SK-N-SH (cell line): ENCODE measurements at regions not wholly inside any gene's neighbourhood (a gene's known extent, or its start where the extent isn't known, plus 50 kb on each side); places are given as distances from the start of the nearest gene placed in this dataset.

ENCODE experiments used
- CTCF ChIA-PET: fragments of 300-600, 350-600 bp; formaldehyde crosslinking; extraction: SDS; loops from one replicate; lab custom pipeline; 2021; lab: Yijun Ruan, JAX
- POLR2A ChIA-PET: fragments of 350-600 bp; sonication (Branson Sonifier 250); formaldehyde crosslinking; extraction: SDS; loops from one replicate; lab custom pipeline; 2020; ENCODE audit warnings: antibody characterized with exemption, inconsistent platforms; lab: Yijun Ruan, JAX
- DNase-seq: peaks from one replicate; pipeline ENCODE4 v3.0.0; 2012
- H2AFZ ChIP-seq: fragments of 200-600 bp; sonication (generic); 2 replicates; pipeline ENCODE4 v1.8.1; 2016; ENCODE audit warnings: antibody characterized with exemption, mild to moderate bottlenecking, low read depth
- H3F3A ChIP-seq: fragments of 200-600 bp; sonication (generic); replicated peaks from 2 replicates; pipeline ENCODE3; 2016; ENCODE audit warnings: antibody characterized with exemption, mild to moderate bottlenecking; ENCODE audit not compliant: insufficient read depth
- H3K27ac ChIP-seq, 2 experiments: fragments of 200-500 bp in 1 of 2; fragments of 200-600 bp in 1 of 2; sonication (Bioruptor generic) in 1 of 2; sonication (generic), shearing (Covaris generic) in 1 of 2; 2 replicates each; pipeline versions ENCODE4 v1.5.1 to v1.6.1; 2014 to 2016; ENCODE audit warnings: low read depth in 2 of 2, inconsistent platforms in 1 of 2, low read length in 1 of 2, mild to moderate bottlenecking in 1 of 2, mixed read lengths in 1 of 2
- H3K27me3 ChIP-seq: fragments of 200-600 bp; sonication (generic), shearing (Covaris generic); 2 replicates; pipeline ENCODE4 v1.6.1; 2016; ENCODE audit warnings: mixed run types; ENCODE audit not compliant: insufficient read depth
- H3K36me3 ChIP-seq, 2 experiments: fragments of 200-500 bp in 1 of 2; fragments of 200-600 bp in 1 of 2; sonication (Bioruptor generic) in 1 of 2; sonication (generic) in 1 of 2; replicated peaks in 1 of 2; 2 replicates each; pipeline versions ENCODE3 to v1.5.1; 2014 to 2016; ENCODE audit warnings: low read length in 1 of 2, mild to moderate bottlenecking in 1 of 2; ENCODE audit not compliant: insufficient read depth in 2 of 2, control insufficient read depth in 1 of 2
- H3K4me1 ChIP-seq, 2 experiments: fragments of 200-500 bp in 1 of 2; fragments of 200-600 bp in 1 of 2; sonication (Bioruptor generic) in 1 of 2; sonication (generic), shearing (Covaris generic) in 1 of 2; 2 replicates each; pipeline versions ENCODE4 v1.5.1 to v1.6.1; 2014 to 2016; ENCODE audit warnings: low read depth in 1 of 2, low read length in 1 of 2, mixed run types in 1 of 2; ENCODE audit not compliant: insufficient read depth in 2 of 2, control insufficient read depth in 1 of 2
- H3K4me2 ChIP-seq: fragments of 200-600 bp; sonication (generic), shearing (Covaris generic); 2 replicates; pipeline ENCODE4 v1.6.1; 2017; ENCODE audit warnings: mixed run types
- H3K4me3 ChIP-seq, 2 experiments: fragments of 200-500 bp in 1 of 2; fragments of 200-600 bp in 1 of 2; sonication (Bioruptor generic) in 1 of 2; sonication (generic), shearing (Covaris generic) in 1 of 2; 2 replicates each; pipeline versions ENCODE4 v1.5.1 to v1.8.1; 2014 to 2016; ENCODE audit warnings: low read depth in 2 of 2, inconsistent platforms in 1 of 2, low read length in 1 of 2, mild to moderate bottlenecking in 1 of 2, mixed read lengths in 1 of 2, moderate library complexity in 1 of 2
- H3K79me2 ChIP-seq: fragments of 200-600 bp; sonication (generic); 2 replicates; pipeline ENCODE4 v1.8.1; 2017; ENCODE audit warnings: mild to moderate bottlenecking; ENCODE audit not compliant: insufficient read depth
- H3K9ac ChIP-seq: fragments of 200-600 bp; sonication (generic); 2 replicates; pipeline ENCODE4 v1.6.1; 2017; ENCODE audit warnings: mixed run types
- H3K9me2 ChIP-seq: fragments of 200-600 bp; sonication (generic); 2 replicates; pipeline ENCODE4 v1.6.1; 2017; ENCODE audit warnings: mixed run types
- H3K9me3 ChIP-seq: fragments of 200-600 bp; sonication (generic); 2 replicates; pipeline ENCODE4 v1.6.1; 2017; ENCODE audit warnings: mixed run types, mild to moderate bottlenecking, moderate library complexity
- H4K20me1 ChIP-seq: fragments of 200-600 bp; sonication (generic); 2 replicates; pipeline ENCODE4 v1.6.1; 2017; ENCODE audit warnings: mild to moderate bottlenecking, mixed run types; ENCODE audit not compliant: insufficient read depth
- ELF1 ChIP-seq: IDR thresholded peaks from 2 replicates; pipeline ENCODE4 v1.4.0; 2012
- EZH2phosphoT487 ChIP-seq: fragments of 200-600 bp; sonication (generic); IDR thresholded peaks from 2 replicates; pipeline ENCODE4 v1.6.1; 2017; ENCODE audit warnings: low read depth, mixed run types, mild to moderate bottlenecking, antibody characterized with exemption, moderate library complexity, borderline replicate concordance
- FOSL2 ChIP-seq: IDR thresholded peaks from 2 replicates; pipeline ENCODE4 v1.4.0; 2012; ENCODE audit warnings: low read depth, mild to moderate bottlenecking, moderate library complexity, borderline replicate concordance
- FOXJ3 ChIP-seq: sonication (generic); formaldehyde crosslinking; IDR thresholded peaks from 2 replicates; pipeline ENCODE4 v1.5.1; 2020; ENCODE audit warnings: mild to moderate bottlenecking, missing genetic modification reagents
- FOXM1 ChIP-seq: IDR thresholded peaks from 2 replicates; pipeline ENCODE4 v1.4.0; 2012; ENCODE audit warnings: low read depth, mild to moderate bottlenecking
- GABPA ChIP-seq: IDR thresholded peaks from 2 replicates; pipeline ENCODE4 v1.4.0; 2012; ENCODE audit warnings: low read depth, mild to moderate bottlenecking
- GATA2 ChIP-seq: sonication (generic); formaldehyde crosslinking; IDR thresholded peaks from 2 replicates; pipeline ENCODE4 v1.5.0; 2020; ENCODE audit warnings: mild to moderate bottlenecking, missing genetic modification reagents
- JUND ChIP-seq: IDR thresholded peaks from 2 replicates; pipeline ENCODE4 v1.4.0; 2012
- MEF2A ChIP-seq: IDR thresholded peaks from 2 replicates; pipeline ENCODE4 v1.4.0; 2012; ENCODE audit warnings: low read depth, borderline replicate concordance
- MXI1 ChIP-seq: IDR thresholded peaks from 2 replicates; pipeline ENCODE4 v1.6.1; 2012; ENCODE audit warnings: mild to moderate bottlenecking, low read depth, low read length, improper control_type of control experiment
- POLR2AphosphoS5 ChIP-seq: IDR thresholded peaks from 2 replicates; pipeline ENCODE4 v1.6.1; 2012; ENCODE audit warnings: low read depth, low read length
- RAD21 ChIP-seq: IDR thresholded peaks from 2 replicates; pipeline ENCODE4 v1.6.1; 2012; ENCODE audit warnings: mild to moderate bottlenecking, low read length
- RCOR1 ChIP-seq: fragments of 150-350 bp; IDR thresholded peaks from 2 replicates; pipeline ENCODE4 v1.6.1; 2017; ENCODE audit warnings: antibody characterized with exemption, low read length
- RFX5 ChIP-seq: IDR thresholded peaks from 2 replicates; pipeline ENCODE4 v1.6.1; 2012; ENCODE audit warnings: mild to moderate bottlenecking, improper control_type of control experiment, low read length
- RXRA ChIP-seq: IDR thresholded peaks from 2 replicates; pipeline ENCODE4 v1.4.0; 2012; ENCODE audit warnings: low read depth, mild to moderate bottlenecking, borderline replicate concordance
- TCF12 ChIP-seq: IDR thresholded peaks from 2 replicates; pipeline ENCODE4 v1.4.0; 2012
- TEAD4 ChIP-seq: IDR thresholded peaks from 2 replicates; pipeline ENCODE4 v1.4.0; 2012; ENCODE audit warnings: mild to moderate bottlenecking, borderline replicate concordance; ENCODE audit not compliant: insufficient read depth
- YY1 ChIP-seq: IDR thresholded peaks from 2 replicates; pipeline ENCODE4 v1.4.0; 2012; ENCODE audit warnings: low read depth, mild to moderate bottlenecking
- ZBTB33 ChIP-seq: IDR thresholded peaks from 2 replicates; pipeline ENCODE4 v1.4.0; 2012; ENCODE audit warnings: low read depth, borderline replicate concordance
- WGBS: methylation state at CpG from one replicate; pipeline ENCODE4 v1.1.6; 2017; ENCODE audit warnings: low lambda C conversion rate; 5-methylcytosine and 5-hydroxymethylcytosine counted together
- TF ChIP-seq, protein P1 (sequence below): fragments of 150-350 bp; IDR thresholded peaks from 2 replicates; pipeline ENCODE4 v1.6.1; 2017; ENCODE audit warnings: antibody characterized with exemption, low read length, low read depth, borderline replicate concordance
- TF ChIP-seq, protein P2 (sequence below): IDR thresholded peaks from 2 replicates; pipeline ENCODE4 v1.4.0; 2012; ENCODE audit warnings: low read depth, borderline replicate concordance
- TF ChIP-seq, protein P3 (sequence below): IDR thresholded peaks from 2 replicates; pipeline ENCODE4 v1.6.1; 2012; ENCODE audit warnings: mild to moderate bottlenecking, low read depth, low read length, moderate library complexity

GRCh38 chr7:156209087-156209486 lies 396.8 kb upstream of the SHH start (continued):
- no peak for TF ChIP-seq TCF12
- no peak for TF ChIP-seq RXRA
- TF ChIP-seq RCOR1: no peak
- TF ChIP-seq JUND: no peak
- TF ChIP-seq MXI1: no peak
- no peak for TF ChIP-seq YY1
- TF ChIP-seq, protein P1, sequence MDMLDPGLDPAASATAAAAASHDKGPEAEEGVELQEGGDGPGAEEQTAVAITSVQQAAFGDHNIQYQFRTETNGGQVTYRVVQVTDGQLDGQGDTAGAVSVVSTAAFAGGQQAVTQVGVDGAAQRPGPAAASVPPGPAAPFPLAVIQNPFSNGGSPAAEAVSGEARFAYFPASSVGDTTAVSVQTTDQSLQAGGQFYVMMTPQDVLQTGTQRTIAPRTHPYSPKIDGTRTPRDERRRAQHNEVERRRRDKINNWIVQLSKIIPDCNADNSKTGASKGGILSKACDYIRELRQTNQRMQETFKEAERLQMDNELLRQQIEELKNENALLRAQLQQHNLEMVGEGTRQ: no peak
- TF ChIP-seq FOSL2: no peak

GRCh38 chr7:156207306-156207705 lies 395.0 kb upstream of the SHH start:
- DNase-seq: no peak
- Histone ChIP-seq H3K27me3 (peaks cover 69% of the 10 kb centered on the region), H3F3A (no peaks in the 10 kb centered on the region), H3K9me3 (no peaks in the 10 kb centered on the region), H3K27ac (no peak overlapping the region), H3K79me2 (no peaks in the 10 kb centered on the region), H3K4me1 (no peaks in the 10 kb centered on the region), H2AFZ (no peak overlapping the region), H3K9me2 (no peaks in the 10 kb centered on the region), H3K4me2 (no peak overlapping the region), H3K36me3 (no peaks in the 10 kb centered on the region), H4K20me1 (no peaks in the 10 kb centered on the region), H3K4me3 (peak overlapping the region in 1 of 2 experiments; percentile 18; a peak in 1 of 4 replicates), H3K9ac (no peak overlapping the region)
- ChIA-PET POLR2A (no interaction called here), CTCF (no interaction called here)
- WGBS: 4% methylated on average over 5 of the region's 6 CpGs
- TF ChIP-seq RFX5 (no peak), JUND (no peak), FOXJ3 (no peak)

- Histone ChIP-seq H3K79me2 (no peaks in the 10 kb centered on the region), H3K27ac (no peak overlapping the region), H3K36me3 (no peaks in the 10 kb centered on the region), H3K4me2 (no peak overlapping the region), H3K4me3 (no peak overlapping the region), H3K9me3 (no peaks in the 10 kb centered on the region), H4K20me1 (no peaks in the 10 kb centered on the region), H3K4me1 (no peaks in the 10 kb centered on the region), H3K9ac (no peak overlapping the region), H3K27me3 (peaks cover 74% of the 10 kb centered on the region), H3K9me2 (no peaks in the 10 kb centered on the region), H3F3A (no peaks in the 10 kb centered on the region), H2AFZ (no peak overlapping the region)
- CTCF ChIA-PET: interaction anchor here (1.0 kb wide), 1 partner anchor 45 kb away, joined by 3 read pairs; no protein-coding TSS in a partner anchor
- POLR2A ChIA-PET: no interaction called here
- DNase-seq: no peak
- 2% methylated on average over 8 of the region's 8 CpGs for WGBS
- TF ChIP-seq FOXJ3: no peak
- TF ChIP-seq MEF2A: no peak
- TF ChIP-seq GATA2: no peak
- TF ChIP-seq ZBTB33: no peak
- TF ChIP-seq RXRA: no peak
- TF ChIP-seq ELF1: no peak
- TF ChIP-seq, protein P2, sequence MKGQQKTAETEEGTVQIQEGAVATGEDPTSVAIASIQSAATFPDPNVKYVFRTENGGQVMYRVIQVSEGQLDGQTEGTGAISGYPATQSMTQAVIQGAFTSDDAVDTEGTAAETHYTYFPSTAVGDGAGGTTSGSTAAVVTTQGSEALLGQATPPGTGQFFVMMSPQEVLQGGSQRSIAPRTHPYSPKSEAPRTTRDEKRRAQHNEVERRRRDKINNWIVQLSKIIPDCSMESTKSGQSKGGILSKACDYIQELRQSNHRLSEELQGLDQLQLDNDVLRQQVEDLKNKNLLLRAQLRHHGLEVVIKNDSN: no peak
- TF ChIP-seq GABPA: no peak
- TF ChIP-seq FOSL2: no peak
- no peak for TF ChIP-seq YY1
- TF ChIP-seq FOXM1: no peak
- TF ChIP-seq RAD21: no peak
- TF ChIP-seq, protein P3, sequence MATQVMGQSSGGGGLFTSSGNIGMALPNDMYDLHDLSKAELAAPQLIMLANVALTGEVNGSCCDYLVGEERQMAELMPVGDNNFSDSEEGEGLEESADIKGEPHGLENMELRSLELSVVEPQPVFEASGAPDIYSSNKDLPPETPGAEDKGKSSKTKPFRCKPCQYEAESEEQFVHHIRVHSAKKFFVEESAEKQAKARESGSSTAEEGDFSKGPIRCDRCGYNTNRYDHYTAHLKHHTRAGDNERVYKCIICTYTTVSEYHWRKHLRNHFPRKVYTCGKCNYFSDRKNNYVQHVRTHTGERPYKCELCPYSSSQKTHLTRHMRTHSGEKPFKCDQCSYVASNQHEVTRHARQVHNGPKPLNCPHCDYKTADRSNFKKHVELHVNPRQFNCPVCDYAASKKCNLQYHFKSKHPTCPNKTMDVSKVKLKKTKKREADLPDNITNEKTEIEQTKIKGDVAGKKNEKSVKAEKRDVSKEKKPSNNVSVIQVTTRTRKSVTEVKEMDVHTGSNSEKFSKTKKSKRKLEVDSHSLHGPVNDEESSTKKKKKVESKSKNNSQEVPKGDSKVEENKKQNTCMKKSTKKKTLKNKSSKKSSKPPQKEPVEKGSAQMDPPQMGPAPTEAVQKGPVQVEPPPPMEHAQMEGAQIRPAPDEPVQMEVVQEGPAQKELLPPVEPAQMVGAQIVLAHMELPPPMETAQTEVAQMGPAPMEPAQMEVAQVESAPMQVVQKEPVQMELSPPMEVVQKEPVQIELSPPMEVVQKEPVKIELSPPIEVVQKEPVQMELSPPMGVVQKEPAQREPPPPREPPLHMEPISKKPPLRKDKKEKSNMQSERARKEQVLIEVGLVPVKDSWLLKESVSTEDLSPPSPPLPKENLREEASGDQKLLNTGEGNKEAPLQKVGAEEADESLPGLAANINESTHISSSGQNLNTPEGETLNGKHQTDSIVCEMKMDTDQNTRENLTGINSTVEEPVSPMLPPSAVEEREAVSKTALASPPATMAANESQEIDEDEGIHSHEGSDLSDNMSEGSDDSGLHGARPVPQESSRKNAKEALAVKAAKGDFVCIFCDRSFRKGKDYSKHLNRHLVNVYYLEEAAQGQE: no peak
- TF ChIP-seq POLR2AphosphoS5: no peak
- TF ChIP-seq EZH2phosphoT487: no peak
- TF ChIP-seq TEAD4: no peak
Measured at GRCh38 chr7:156206174-156206573, 393.9 kb upstream of the SHH start.
